ENCODE measurements at regions not wholly inside any gene's neighbourhood (a gene's known extent, or its start where the extent isn't known, plus 50 kb on each side); places are given as distances from the start of the nearest gene placed in this dataset.

DNA sequence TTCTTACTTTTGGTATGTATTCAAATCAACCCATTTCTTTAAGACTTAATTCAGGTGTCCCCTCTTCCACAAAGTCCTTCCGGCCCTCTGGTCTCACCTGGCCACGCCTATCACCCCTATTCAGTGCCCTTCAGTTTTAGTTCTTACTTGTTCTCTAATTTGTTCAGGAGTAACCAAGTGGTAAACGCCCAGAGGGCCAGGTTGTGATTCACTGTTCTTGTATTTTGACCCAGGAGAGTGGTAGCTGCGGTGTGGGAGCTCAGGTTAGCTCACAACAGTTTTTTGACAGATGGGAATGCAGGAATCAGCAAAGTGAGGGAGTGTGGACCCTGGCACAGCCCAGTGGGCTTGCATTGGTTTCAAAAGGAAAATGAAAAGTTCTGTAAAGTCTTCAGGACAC is 81.7 kb upstream of the RIPOR2 start:
- no peak for TF ChIP-seq POLR2A (IDR thresholded peaks at IDR 0.05)
- TF ChIP-seq, protein P1, sequence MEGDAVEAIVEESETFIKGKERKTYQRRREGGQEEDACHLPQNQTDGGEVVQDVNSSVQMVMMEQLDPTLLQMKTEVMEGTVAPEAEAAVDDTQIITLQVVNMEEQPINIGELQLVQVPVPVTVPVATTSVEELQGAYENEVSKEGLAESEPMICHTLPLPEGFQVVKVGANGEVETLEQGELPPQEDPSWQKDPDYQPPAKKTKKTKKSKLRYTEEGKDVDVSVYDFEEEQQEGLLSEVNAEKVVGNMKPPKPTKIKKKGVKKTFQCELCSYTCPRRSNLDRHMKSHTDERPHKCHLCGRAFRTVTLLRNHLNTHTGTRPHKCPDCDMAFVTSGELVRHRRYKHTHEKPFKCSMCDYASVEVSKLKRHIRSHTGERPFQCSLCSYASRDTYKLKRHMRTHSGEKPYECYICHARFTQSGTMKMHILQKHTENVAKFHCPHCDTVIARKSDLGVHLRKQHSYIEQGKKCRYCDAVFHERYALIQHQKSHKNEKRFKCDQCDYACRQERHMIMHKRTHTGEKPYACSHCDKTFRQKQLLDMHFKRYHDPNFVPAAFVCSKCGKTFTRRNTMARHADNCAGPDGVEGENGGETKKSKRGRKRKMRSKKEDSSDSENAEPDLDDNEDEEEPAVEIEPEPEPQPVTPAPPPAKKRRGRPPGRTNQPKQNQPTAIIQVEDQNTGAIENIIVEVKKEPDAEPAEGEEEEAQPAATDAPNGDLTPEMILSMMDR (IDR thresholded peaks at IDR 0.05): no peak
- TF ChIP-seq EP300 (IDR thresholded peaks at IDR 0.05): no peak
